ENCODE measurements at regions not wholly inside any gene's neighbourhood (a gene's known extent, or its start where the extent isn't known, plus 50 kb on each side); places are given as distances from the start of the nearest gene placed in this dataset.

DNA sequence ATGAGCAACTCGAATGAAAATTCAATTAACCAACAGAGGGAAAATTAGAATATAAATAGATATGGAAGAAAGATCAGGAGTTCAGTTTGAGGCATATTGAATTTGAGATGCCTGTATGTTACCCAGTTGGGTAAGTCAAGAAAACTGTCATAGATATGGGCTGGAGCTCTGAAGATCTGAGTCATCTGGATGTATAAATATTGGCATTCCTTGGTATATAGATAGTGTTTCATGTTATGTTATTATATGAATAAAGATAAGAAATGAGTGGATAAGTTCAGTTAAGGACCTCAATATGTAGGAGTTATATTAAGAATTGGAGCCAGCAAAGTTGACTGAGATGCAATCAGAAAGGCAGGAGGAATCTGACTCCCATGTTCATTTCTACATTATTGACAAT, 543.6 kb upstream of the SMIM31 start:
- TF ChIP-seq, protein P1, sequence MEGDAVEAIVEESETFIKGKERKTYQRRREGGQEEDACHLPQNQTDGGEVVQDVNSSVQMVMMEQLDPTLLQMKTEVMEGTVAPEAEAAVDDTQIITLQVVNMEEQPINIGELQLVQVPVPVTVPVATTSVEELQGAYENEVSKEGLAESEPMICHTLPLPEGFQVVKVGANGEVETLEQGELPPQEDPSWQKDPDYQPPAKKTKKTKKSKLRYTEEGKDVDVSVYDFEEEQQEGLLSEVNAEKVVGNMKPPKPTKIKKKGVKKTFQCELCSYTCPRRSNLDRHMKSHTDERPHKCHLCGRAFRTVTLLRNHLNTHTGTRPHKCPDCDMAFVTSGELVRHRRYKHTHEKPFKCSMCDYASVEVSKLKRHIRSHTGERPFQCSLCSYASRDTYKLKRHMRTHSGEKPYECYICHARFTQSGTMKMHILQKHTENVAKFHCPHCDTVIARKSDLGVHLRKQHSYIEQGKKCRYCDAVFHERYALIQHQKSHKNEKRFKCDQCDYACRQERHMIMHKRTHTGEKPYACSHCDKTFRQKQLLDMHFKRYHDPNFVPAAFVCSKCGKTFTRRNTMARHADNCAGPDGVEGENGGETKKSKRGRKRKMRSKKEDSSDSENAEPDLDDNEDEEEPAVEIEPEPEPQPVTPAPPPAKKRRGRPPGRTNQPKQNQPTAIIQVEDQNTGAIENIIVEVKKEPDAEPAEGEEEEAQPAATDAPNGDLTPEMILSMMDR (IDR thresholded peaks at IDR 0.05): no peak
- no peak for TF ChIP-seq POLR2A (IDR thresholded peaks at IDR 0.05)
- no peak for TF ChIP-seq EP300 (IDR thresholded peaks at IDR 0.05)
- no peak for TF ChIP-seq POLR2AphosphoS5 (IDR thresholded peaks at IDR 0.05)

All from suprapubic skin (tissue), 4 donors.